Skeletal muscle satellite cell (primary cell): ENCODE measurements at regions not wholly inside any gene's neighbourhood (a gene's known extent, or its start where the extent isn't known, plus 50 kb on each side); places are given as distances from the start of the nearest gene placed in this dataset.
A peak's percentile ranks its signal among the peaks of the same experiment; 100 is the strongest.

Source experiments
- H3K27me3 ChIP-seq: 2 replicates; pipeline ENCODE4 v1.7.0; 2013; ENCODE audit warnings: low read length; ENCODE audit not compliant: control insufficient read depth, insufficient read depth
- H3K36me3 ChIP-seq: 2 replicates; pipeline ENCODE4 v1.7.0; 2013; ENCODE audit warnings: mild to moderate bottlenecking, control low read depth, low read length; ENCODE audit not compliant: insufficient read depth
- H3K4me1 ChIP-seq: 2 replicates; pipeline ENCODE4 v1.7.0; 2013; ENCODE audit warnings: low read length; ENCODE audit not compliant: control insufficient read depth, insufficient read depth
- H3K4me2 ChIP-seq: 2 replicates; pipeline ENCODE4 v1.7.0; 2013; ENCODE audit warnings: mild to moderate bottlenecking, low read length
- H3K4me3 ChIP-seq: 2 replicates; pipeline ENCODE4 v1.7.0; 2013; ENCODE audit warnings: low read length
- H3K9ac ChIP-seq: 2 replicates; pipeline ENCODE4 v1.7.0; 2013; ENCODE audit warnings: mild to moderate bottlenecking, low read depth, low read length, moderate library complexity
- H3K9me3 ChIP-seq: replicated peaks from 2 replicates; pipeline ENCODE4 v1.7.0; 2013; ENCODE audit warnings: mild to moderate bottlenecking, control low read depth, low read length

DNA sequence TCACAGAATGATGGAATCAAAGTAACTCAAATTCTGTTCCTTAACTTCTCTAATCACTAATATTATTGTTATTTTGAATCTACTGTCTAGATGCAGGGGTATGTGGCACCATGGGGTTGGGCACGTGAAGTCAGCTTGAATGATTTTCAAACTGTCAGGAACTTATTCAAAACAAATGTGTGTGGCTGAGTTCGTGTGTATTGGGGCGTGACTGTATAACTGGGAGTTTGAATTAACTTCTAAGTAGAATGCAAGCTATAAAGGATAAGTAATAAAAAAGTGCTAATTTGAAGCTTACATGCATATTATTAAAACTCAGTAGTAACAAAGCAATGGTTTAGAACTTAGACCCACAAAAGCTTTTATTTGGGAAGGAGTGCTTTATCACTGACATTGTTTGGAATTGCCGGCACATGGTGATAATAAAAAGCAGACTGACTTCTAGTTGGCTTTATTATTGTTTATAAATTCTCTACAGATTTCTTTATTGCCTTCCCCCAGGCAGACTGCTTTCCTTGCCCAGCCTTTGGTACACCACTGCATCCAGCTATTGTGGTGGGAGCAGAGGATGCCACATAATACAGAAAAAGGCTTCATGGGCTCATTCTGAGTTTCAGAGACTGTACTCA is 84.3 kb downstream of the TENT5C start:
- no peaks in the 10 kb centered on the region for H3K36me3 ChIP-seq
- H3K4me1 ChIP-seq: peaks cover 4% of the 10 kb centered on the region
- H3K4me2 ChIP-seq: no peak overlapping the region
- no peaks in the 10 kb centered on the region for H3K9me3 ChIP-seq
- no peak overlapping the region for H3K4me3 ChIP-seq
- H3K9ac ChIP-seq: no peak overlapping the region
- H3K27me3 ChIP-seq: peaks cover 18% of the 10 kb centered on the region

DNA sequence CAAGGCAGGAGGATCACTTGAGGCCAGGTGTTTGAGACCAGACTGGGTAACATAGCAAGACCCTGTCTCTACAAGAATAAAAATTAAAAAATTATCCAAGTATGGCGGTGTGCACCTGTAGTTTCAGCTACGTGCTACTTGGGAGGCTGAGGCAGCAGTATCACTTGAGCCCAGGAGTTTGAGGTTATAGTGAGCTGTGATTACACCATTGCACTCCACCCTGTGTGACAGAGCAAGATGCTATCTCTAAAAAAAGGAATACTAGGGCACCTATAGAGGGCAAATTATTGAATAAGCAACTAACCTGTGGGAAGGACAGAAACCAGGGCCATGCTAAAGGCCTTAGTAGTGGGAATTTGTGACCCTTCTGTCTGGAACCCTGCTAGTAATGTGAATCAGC is 86.1 kb downstream of the TENT5C start:
- Histone ChIP-seq H3K27me3 (peaks cover 18% of the 10 kb centered on the region), H3K4me1 (peaks cover 11% of the 10 kb centered on the region), H3K9me3 (no peaks in the 10 kb centered on the region), H3K36me3 (no peaks in the 10 kb centered on the region), H3K4me2 (no peak overlapping the region), H3K9ac (no peak overlapping the region), H3K4me3 (no peak overlapping the region)

DNA sequence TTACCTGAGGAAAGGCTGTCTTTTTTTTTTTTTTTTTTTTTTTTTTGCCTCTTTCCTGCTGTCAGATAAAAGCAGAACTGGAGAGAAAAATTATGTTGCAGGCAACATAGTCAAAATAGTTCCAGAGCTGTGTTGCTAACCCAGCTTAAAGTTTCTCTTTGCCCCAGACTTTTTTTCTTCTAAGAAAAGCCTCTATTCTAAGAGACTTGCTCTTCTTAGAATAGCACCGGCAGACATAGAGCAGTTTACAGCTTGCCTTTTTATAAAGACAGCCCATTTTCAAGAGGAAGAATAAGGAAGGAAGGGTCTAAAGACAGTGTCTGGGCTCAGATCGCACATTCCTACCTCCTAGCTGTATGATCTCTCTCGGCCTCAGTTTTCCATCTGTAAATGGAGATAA is 88.7 kb downstream of the TENT5C start:
- Histone ChIP-seq H3K27me3 (peaks cover 12% of the 10 kb centered on the region), H3K36me3 (no peaks in the 10 kb centered on the region), H3K4me3 (no peak overlapping the region), H3K9me3 (no peaks in the 10 kb centered on the region), H3K4me1 (peaks cover 9% of the 10 kb centered on the region), H3K9ac (no peak overlapping the region), H3K4me2 (no peak overlapping the region)

DNA sequence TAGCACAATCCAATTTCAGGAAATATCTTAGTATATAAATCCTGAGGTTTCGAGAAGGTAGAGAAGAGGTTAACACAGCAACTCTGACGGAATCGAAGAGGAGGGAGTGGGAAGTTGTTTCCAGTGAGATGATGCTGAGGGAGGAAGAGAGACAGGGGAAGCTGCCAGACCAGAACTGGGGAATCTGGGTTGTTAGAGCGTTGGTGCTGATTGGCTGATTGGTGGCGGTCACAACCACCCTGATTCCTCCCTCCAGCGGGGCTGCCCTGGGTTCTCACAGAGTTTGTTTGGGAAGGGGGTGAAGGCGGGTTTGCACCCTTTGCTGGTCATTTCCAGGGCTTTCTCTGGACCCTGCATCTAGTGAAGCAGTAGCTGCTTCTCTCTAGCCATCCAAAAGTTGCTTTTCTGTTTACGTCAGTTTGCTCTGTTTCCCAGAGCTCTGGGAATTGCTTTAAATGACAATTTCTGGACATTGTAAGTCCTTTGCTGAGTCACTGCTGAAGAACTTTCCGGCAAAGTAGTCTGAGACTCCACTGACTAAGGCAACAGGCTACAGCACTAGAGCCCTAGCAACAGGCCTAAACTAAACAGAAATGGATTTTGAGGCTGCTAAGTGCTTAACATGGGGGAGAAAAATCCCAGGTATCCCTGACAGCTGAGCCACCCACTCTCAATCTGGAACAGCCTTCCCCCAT is 90.1 kb downstream of the TENT5C start:
- Histone ChIP-seq H3K4me1 (peaks cover 9% of the 10 kb centered on the region), H3K9ac (peak overlapping the region; percentile 50), H3K4me2 (peak overlapping the region; percentile 73), H3K4me3 (peak overlapping the region; percentile 53), H3K36me3 (no peaks in the 10 kb centered on the region), H3K27me3 (peaks cover 5% of the 10 kb centered on the region), H3K9me3 (no peaks in the 10 kb centered on the region)

DNA sequence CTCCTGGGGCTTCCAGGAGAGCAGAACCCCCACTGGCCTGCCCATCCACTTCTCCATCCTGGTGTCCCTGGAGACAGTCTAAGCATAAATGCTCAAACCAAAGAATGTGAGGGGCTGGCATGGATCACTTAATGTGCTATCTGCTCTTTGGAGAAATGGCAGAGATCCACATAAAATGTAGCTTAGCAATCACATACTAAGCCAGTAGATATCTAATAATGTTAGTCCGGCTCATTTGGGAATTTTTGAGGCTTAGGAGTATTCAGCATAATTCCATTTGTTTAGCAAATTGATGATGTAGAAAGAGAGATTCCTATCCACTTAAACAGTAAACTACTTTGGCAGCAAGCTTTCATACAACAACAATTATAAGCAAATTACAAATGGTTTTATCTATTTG is 90.7 kb downstream of the TENT5C start:
- Histone ChIP-seq H3K9ac (peak overlapping the region; percentile 46), H3K27me3 (peaks cover under 1% of the 10 kb centered on the region), H3K4me1 (peaks cover 9% of the 10 kb centered on the region), H3K4me2 (no peak overlapping the region), H3K4me3 (no peak overlapping the region), H3K36me3 (no peaks in the 10 kb centered on the region), H3K9me3 (no peaks in the 10 kb centered on the region)

DNA sequence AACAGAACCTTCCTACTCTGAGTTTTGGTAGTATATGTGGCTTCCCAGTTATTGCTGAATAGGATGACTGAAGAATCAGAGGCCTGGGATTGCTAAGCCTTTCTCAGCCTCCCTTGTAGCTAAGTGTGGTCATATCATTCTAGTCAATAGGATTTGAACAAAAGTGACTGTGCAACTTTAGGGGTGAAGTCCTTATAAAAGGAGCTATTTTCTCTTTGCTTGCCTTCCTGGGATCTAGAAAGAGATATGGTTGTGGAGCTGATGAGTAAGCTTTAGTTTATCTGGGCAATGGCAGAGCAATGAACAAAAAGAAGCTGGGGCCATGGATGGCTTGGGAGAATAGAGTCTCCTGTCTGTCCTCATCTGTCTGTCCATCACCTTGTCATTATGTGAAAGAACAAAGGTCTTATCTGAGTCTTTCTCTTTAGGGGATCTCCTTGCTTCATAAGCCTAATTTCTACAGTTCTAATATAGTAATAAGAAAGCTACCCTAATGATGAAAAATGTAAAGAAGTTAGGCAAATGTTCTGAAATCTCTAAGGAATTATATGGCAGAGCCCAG is 91.5 kb downstream of the TENT5C start:
- no peaks in the 10 kb centered on the region for H3K9me3 ChIP-seq
- H3K27me3 ChIP-seq: peaks cover under 1% of the 10 kb centered on the region
- no peak overlapping the region for H3K9ac ChIP-seq
- H3K4me1 ChIP-seq: peaks cover 9% of the 10 kb centered on the region
- no peak overlapping the region for H3K4me3 ChIP-seq
- no peaks in the 10 kb centered on the region for H3K36me3 ChIP-seq
- H3K4me2 ChIP-seq: no peak overlapping the region

DNA sequence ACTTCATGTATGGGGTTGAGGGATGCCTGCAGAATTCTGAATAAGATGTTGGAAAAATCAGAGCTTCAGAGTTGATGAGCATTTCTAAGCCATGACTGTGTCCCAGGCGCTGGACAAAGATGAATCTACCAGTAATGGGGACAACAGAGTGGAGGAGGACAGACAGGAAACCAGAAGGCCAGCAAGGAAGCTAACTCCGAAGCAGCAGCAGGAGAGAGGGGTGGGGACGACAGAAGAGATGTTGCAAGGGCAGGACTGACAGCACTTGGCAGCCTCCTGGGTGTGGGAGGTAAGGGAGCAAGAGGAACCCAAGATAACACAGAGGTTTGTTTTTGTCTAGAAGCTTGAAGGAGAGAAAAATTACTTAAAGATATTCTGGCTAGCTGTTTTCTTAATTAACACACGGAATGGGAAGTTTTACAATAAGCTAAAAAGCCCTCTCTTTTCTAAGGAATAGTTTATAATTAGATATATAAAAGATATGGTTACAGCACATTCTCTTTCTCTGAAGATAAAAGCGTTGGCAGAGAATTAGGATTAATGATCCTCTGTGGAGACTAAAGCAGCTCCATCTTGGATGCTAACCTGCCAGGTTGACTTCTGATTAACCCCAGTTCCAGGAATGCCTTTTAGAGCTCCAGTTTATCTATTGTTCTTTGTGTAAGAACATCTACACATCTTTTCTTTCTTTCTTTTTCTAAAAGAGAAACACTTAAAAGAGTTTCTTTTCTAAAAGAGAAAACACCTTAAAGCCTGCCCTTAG is 92.7 kb downstream of the TENT5C start:
- no peak overlapping the region for H3K4me3 ChIP-seq
- no peak overlapping the region for H3K9ac ChIP-seq
- H3K4me2 ChIP-seq: no peak overlapping the region
- no peaks in the 10 kb centered on the region for H3K9me3 ChIP-seq
- H3K36me3 ChIP-seq: no peaks in the 10 kb centered on the region
- H3K27me3 ChIP-seq: peaks cover 5% of the 10 kb centered on the region
- peaks cover 9% of the 10 kb centered on the region for H3K4me1 ChIP-seq

DNA sequence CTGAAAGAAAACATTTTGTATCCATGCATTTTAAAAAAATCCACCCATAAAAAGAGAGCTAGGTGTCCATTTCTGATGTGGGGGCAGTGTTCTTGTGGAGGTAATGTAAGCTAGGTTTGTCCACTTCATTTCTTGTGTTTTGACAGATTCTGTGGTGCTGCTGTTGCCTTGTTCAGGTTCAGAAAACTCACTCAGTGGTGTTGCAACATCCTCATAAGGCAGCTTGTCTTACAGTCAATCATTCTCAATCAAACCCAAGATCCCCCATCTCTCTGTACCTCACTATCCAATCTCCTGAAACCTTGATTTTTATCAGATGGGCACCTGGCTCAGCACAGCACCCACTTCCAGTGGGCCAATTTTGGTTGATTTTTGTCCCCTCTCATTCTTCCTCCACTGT is 94.1 kb downstream of the TENT5C start:
- Histone ChIP-seq H3K9ac (no peak overlapping the region), H3K4me1 (peaks cover 9% of the 10 kb centered on the region)

DNA sequence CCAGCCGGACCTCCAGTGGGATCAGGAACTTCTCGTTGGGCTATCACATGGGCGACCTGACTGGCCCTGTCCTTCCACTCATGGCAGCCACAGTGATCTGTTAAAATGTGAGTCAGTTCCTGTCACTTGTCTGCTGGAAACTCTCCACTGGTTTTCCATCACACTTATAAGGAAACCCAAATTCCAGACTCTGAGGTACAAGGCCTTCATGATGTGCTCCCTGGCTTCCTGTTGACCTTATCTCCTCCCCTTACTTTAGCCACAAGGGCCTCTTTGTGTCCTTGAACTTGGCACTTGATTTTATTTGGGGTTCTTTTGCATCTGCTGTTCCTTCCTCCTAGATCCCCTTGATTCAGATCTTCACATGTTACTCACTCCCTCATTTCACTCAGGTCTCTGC is 96.8 kb downstream of the TENT5C start:
- Histone ChIP-seq H3K36me3 (no peaks in the 10 kb centered on the region), H3K4me1 (no peaks in the 10 kb centered on the region), H3K9ac (no peak overlapping the region)

More for the DNA sequence above, 94.1 kb downstream of the TENT5C start:
- Histone ChIP-seq H3K27me3 (peaks cover 5% of the 10 kb centered on the region), H3K36me3 (no peaks in the 10 kb centered on the region), H3K4me2 (no peak overlapping the region), H3K9me3 (no peaks in the 10 kb centered on the region), H3K4me3 (no peak overlapping the region)

DNA sequence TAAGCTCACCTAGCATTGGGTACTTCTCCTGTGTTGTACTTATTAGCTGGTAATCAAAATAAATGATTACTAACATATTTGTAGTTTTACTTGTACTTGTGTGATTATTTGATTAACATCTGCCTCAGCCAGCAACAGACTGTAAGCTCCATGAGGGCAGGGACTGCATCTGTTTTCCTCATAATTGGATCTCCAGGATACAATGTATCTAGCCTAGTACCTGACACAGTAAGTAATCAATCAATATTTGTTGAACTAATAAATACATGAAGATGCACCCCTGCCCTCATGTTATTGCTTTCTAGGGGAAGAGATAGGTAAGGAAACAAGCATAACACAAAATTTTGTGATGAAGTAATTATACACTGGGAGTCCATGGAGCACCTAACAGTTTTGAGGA is 101.5 kb downstream of the TENT5C start:
- Histone ChIP-seq H3K4me3 (no peak overlapping the region), H3K36me3 (no peaks in the 10 kb centered on the region), H3K27me3 (peaks cover 8% of the 10 kb centered on the region), H3K4me1 (no peaks in the 10 kb centered on the region), H3K4me2 (no peak overlapping the region), H3K9me3 (no peaks in the 10 kb centered on the region), H3K9ac (no peak overlapping the region)

More for the DNA sequence above, 96.8 kb downstream of the TENT5C start:
- H3K4me2 ChIP-seq: no peak overlapping the region
- H3K4me3 ChIP-seq: no peak overlapping the region
- H3K27me3 ChIP-seq: peaks cover 5% of the 10 kb centered on the region
- H3K9me3 ChIP-seq: no peaks in the 10 kb centered on the region
